ENCODE measurements at regions not wholly inside any gene's neighbourhood (a gene's known extent, or its start where the extent isn't known, plus 50 kb on each side); places are given as distances from the start of the nearest gene placed in this dataset.
"Not testable (repeated sequence)": the region's sequence is repeated elsewhere in the genome, so short reads cannot be mapped to it uniquely, and the experiment has no call there.

GRCh38 chr21:26280148-26280547 is 109.6 kb upstream of the APP start:
- no peaks in the 10 kb centered on the region for H3K36me3 ChIP-seq (ENCODE audit: insufficient read depth, low read length)
- POLR2A ChIA-PET, result no interaction called here
- H3K27ac Mint-ChIP-seq, result no peak overlapping the region
- H3K9me3 Mint-ChIP-seq, result peaks cover 8 to 11% (median 9%) of the 10 kb centered on the region in 5 donors
- no peak overlapping the region for H3K4me3 ChIP-seq (ENCODE audit: low read length)
- H3K4me3 Mint-ChIP-seq, result no peak overlapping the region
- DNase-seq, result no peak
- peaks cover 0 to 3% (median 0%) of the 10 kb centered on the region in 3 donors for H3K36me3 Mint-ChIP-seq
- no peaks in the 10 kb centered on the region for H3K27me3 Mint-ChIP-seq
- no peaks in the 10 kb centered on the region for H3K4me1 Mint-ChIP-seq
- no peaks in the 10 kb centered on the region for H3K27me3 ChIP-seq (ENCODE audit: insufficient read depth, low read length, poor library complexity, severe bottlenecking)
- CTCF ChIA-PET, result interaction anchor here (0.6 kb wide), 1 partner anchor 46 kb away, joined by 3 read pairs; no protein-coding TSS in a partner anchor
- H3K27ac ChIP-seq (ENCODE audit: low read depth, low read length), result no peak overlapping the region
- no peaks in the 10 kb centered on the region for H3K9me3 ChIP-seq (ENCODE audit: low read length)
- no peaks in the 10 kb centered on the region for H3K4me1 ChIP-seq (ENCODE audit: insufficient read depth, low read length)

GRCh38 chr21:26275801-26276200 is 105.2 kb upstream of the APP start:
- H3K4me3 Mint-ChIP-seq, result no peak overlapping the region
- H3K4me1 Mint-ChIP-seq, result no peaks in the 10 kb centered on the region
- no peaks in the 10 kb centered on the region for H3K27me3 ChIP-seq (ENCODE audit: insufficient read depth, low read length, poor library complexity, severe bottlenecking)
- no peaks in the 10 kb centered on the region for H3K36me3 ChIP-seq (ENCODE audit: insufficient read depth, low read length)
- no peaks in the 10 kb centered on the region for H3K9me3 ChIP-seq (ENCODE audit: low read length)
- H3K36me3 Mint-ChIP-seq, result peaks cover 0 to 3% (median 0%) of the 10 kb centered on the region in 3 donors
- H3K4me1 ChIP-seq (ENCODE audit: insufficient read depth, low read length), result no peaks in the 10 kb centered on the region
- H3K27ac ChIP-seq (ENCODE audit: low read depth, low read length), result no peak overlapping the region
- peaks cover 31 to 49% (median 36%) of the 10 kb centered on the region in 5 donors for H3K9me3 Mint-ChIP-seq
- H3K4me3 ChIP-seq (ENCODE audit: low read length), result no peak overlapping the region
- ChIA-PET POLR2A (no interaction called here), CTCF (no interaction called here)
- DNase-seq, result no peak
- H3K27ac Mint-ChIP-seq, result no peak overlapping the region
- peaks cover 3% of the 10 kb centered on the region in 2 donors for H3K27me3 Mint-ChIP-seq

- Histone ChIP-seq H3K4me3 (ENCODE audit: low read length) (no peak overlapping the region), H3K27ac (ENCODE audit: low read depth, low read length) (no peak overlapping the region), H3K4me1 (ENCODE audit: insufficient read depth, low read length) (no peaks in the 10 kb centered on the region), H3K9me3 (ENCODE audit: low read length) (no peaks in the 10 kb centered on the region), H3K27me3 (ENCODE audit: insufficient read depth, low read length, poor library complexity, severe bottlenecking) (no peaks in the 10 kb centered on the region), H3K36me3 (ENCODE audit: insufficient read depth, low read length) (no peaks in the 10 kb centered on the region)
- Mint-ChIP-seq H3K27ac (no peak overlapping the region), H3K36me3 (peaks cover 0 to 3% (median 0%) of the 10 kb centered on the region in 3 donors), H3K4me1 (no peaks in the 10 kb centered on the region), H3K4me3 (no peak overlapping the region), H3K9me3 (peaks cover 35 to 52% (median 36%) of the 10 kb centered on the region in 5 donors), H3K27me3 (peaks cover 3% of the 10 kb centered on the region in 2 donors)
- DNase-seq, result no peak
- ChIA-PET POLR2A (no interaction called here), CTCF (no interaction called here)
These were observed 103.2 kb upstream of the APP start for GRCh38 chr21:26273686-26274313.

- no peak for DNase-seq
- peaks cover 1 to 3% of the 10 kb centered on the region in 2 donors for H3K27me3 Mint-ChIP-seq
- Histone ChIP-seq H3K27ac (ENCODE audit: low read depth, low read length) (no peak overlapping the region), H3K9me3 (ENCODE audit: low read length) (no peaks in the 10 kb centered on the region), H3K27me3 (ENCODE audit: insufficient read depth, low read length, poor library complexity, severe bottlenecking) (no peaks in the 10 kb centered on the region), H3K36me3 (ENCODE audit: insufficient read depth, low read length) (no peaks in the 10 kb centered on the region), H3K4me1 (ENCODE audit: insufficient read depth, low read length) (no peaks in the 10 kb centered on the region), H3K4me3 (ENCODE audit: low read length) (no peak overlapping the region)
- H3K4me1 Mint-ChIP-seq, result no peaks in the 10 kb centered on the region
- no peak overlapping the region for H3K4me3 Mint-ChIP-seq
- ChIA-PET POLR2A (no interaction called here), CTCF (no interaction called here)
- no peak overlapping the region for H3K27ac Mint-ChIP-seq
- H3K9me3 Mint-ChIP-seq, result peaks cover 5 to 17% (median 11%) of the 10 kb centered on the region in 5 donors
- no peaks in the 10 kb centered on the region for H3K36me3 Mint-ChIP-seq
These were observed 96.8 kb upstream of the APP start for GRCh38 chr21:26267389-26267788.

GRCh38 chr21:26246073-26246472 is 75.5 kb upstream of the APP start:
- no peaks in the 10 kb centered on the region for H3K36me3 Mint-ChIP-seq
- H3K4me1 Mint-ChIP-seq, result no peaks in the 10 kb centered on the region
- Histone ChIP-seq H3K36me3 (ENCODE audit: insufficient read depth, low read length) (no peaks in the 10 kb centered on the region), H3K4me1 (ENCODE audit: insufficient read depth, low read length) (no peaks in the 10 kb centered on the region), H3K27ac (ENCODE audit: low read depth, low read length) (no peak overlapping the region), H3K9me3 (ENCODE audit: low read length) (no peaks in the 10 kb centered on the region), H3K4me3 (ENCODE audit: low read length) (no peak overlapping the region), H3K27me3 (ENCODE audit: insufficient read depth, low read length, poor library complexity, severe bottlenecking) (no peaks in the 10 kb centered on the region)
- H3K4me3 Mint-ChIP-seq, result no peak overlapping the region
- no peak for DNase-seq
- ChIA-PET POLR2A (no interaction called here), CTCF (no interaction called here)
- H3K27me3 Mint-ChIP-seq, result peaks cover 0 to 4% of the 10 kb centered on the region in 2 donors
- H3K27ac Mint-ChIP-seq, result no peak overlapping the region
- H3K9me3 Mint-ChIP-seq, result peaks cover 0 to 6% (median 3%) of the 10 kb centered on the region in 5 donors

- no peak overlapping the region for H3K27ac Mint-ChIP-seq
- H3K27ac ChIP-seq (ENCODE audit: low read depth, low read length), result no peak overlapping the region
- no peak overlapping the region for H3K4me3 Mint-ChIP-seq
- H3K4me3 ChIP-seq (ENCODE audit: low read length), result no peak overlapping the region
- POLR2A ChIA-PET, result no interaction called here
- no peaks in the 10 kb centered on the region for H3K9me3 ChIP-seq (ENCODE audit: low read length)
- H3K36me3 ChIP-seq (ENCODE audit: insufficient read depth, low read length), result no peaks in the 10 kb centered on the region
- H3K4me1 ChIP-seq (ENCODE audit: insufficient read depth, low read length), result no peaks in the 10 kb centered on the region
- H3K9me3 Mint-ChIP-seq, result peaks cover 0 to 6% (median 3%) of the 10 kb centered on the region in 5 donors
- DNase-seq, result no peak
- H3K27me3 ChIP-seq (ENCODE audit: insufficient read depth, low read length, poor library complexity, severe bottlenecking), result no peaks in the 10 kb centered on the region
- peaks cover 0 to 2% of the 10 kb centered on the region in 2 donors for H3K27me3 Mint-ChIP-seq
- CTCF ChIA-PET, result no interaction called here
- H3K36me3 Mint-ChIP-seq, result no peaks in the 10 kb centered on the region
- H3K4me1 Mint-ChIP-seq, result no peaks in the 10 kb centered on the region
These were observed 74.9 kb upstream of the APP start for GRCh38 chr21:26245428-26245827.

GRCh38 chr21:26238646-26239045 is 68.1 kb upstream of the APP start:
- no peak for DNase-seq
- ChIA-PET POLR2A (no interaction called here), CTCF (no interaction called here)
- Histone ChIP-seq H3K4me3 (ENCODE audit: low read length) (no peak overlapping the region), H3K36me3 (ENCODE audit: insufficient read depth, low read length) (no peaks in the 10 kb centered on the region), H3K4me1 (ENCODE audit: insufficient read depth, low read length) (no peaks in the 10 kb centered on the region), H3K27me3 (ENCODE audit: insufficient read depth, low read length, poor library complexity, severe bottlenecking) (no peaks in the 10 kb centered on the region), H3K27ac (ENCODE audit: low read depth, low read length) (no peak overlapping the region), H3K9me3 (ENCODE audit: low read length) (no peaks in the 10 kb centered on the region)
- no peaks in the 10 kb centered on the region for H3K36me3 Mint-ChIP-seq
- no peaks in the 10 kb centered on the region for H3K27me3 Mint-ChIP-seq
- no peaks in the 10 kb centered on the region for H3K4me1 Mint-ChIP-seq
- H3K9me3 Mint-ChIP-seq, result no peaks in the 10 kb centered on the region
- H3K4me3 Mint-ChIP-seq, result no peak overlapping the region
- no peak overlapping the region for H3K27ac Mint-ChIP-seq

GRCh38 chr21:26236281-26236680 is 65.7 kb upstream of the APP start:
- Histone ChIP-seq H3K9me3 (ENCODE audit: low read length) (no peaks in the 10 kb centered on the region), H3K36me3 (ENCODE audit: insufficient read depth, low read length) (no peaks in the 10 kb centered on the region), H3K27ac (ENCODE audit: low read depth, low read length) (no peak overlapping the region), H3K4me1 (ENCODE audit: insufficient read depth, low read length) (no peaks in the 10 kb centered on the region), H3K4me3 (ENCODE audit: low read length) (no peak overlapping the region), H3K27me3 (ENCODE audit: insufficient read depth, low read length, poor library complexity, severe bottlenecking) (no peaks in the 10 kb centered on the region)
- Mint-ChIP-seq H3K9me3 (peaks cover 0 to 2% (median 0%) of the 10 kb centered on the region in 5 donors), H3K4me3 (no peak overlapping the region), H3K27ac (no peak overlapping the region), H3K27me3 (no peaks in the 10 kb centered on the region), H3K36me3 (no peaks in the 10 kb centered on the region), H3K4me1 (no peaks in the 10 kb centered on the region)
- DNase-seq, result no peak
- POLR2A ChIA-PET, result no interaction called here
- CTCF ChIA-PET, result no interaction called here

GRCh38 chr21:26233297-26233696 is 62.7 kb upstream of the APP start:
- DNase-seq; H3K27ac Mint-ChIP-seq; H3K36me3 ChIP-seq (ENCODE audit: insufficient read depth, low read length); H3K4me1 Mint-ChIP-seq; H3K27me3 ChIP-seq (ENCODE audit: insufficient read depth, low read length, poor library complexity, severe bottlenecking); POLR2A ChIA-PET; H3K4me1 ChIP-seq (ENCODE audit: insufficient read depth, low read length); H3K9me3 ChIP-seq (ENCODE audit: low read length); H3K4me3 ChIP-seq (ENCODE audit: low read length); H3K9me3 Mint-ChIP-seq; H3K4me3 Mint-ChIP-seq; H3K27me3 Mint-ChIP-seq; H3K36me3 Mint-ChIP-seq; H3K27ac ChIP-seq (ENCODE audit: low read depth, low read length); CTCF ChIA-PET: not testable (repeated sequence)

Measured in CD8-positive, alpha-beta memory T cell (primary cell).